Type B pancreatic cell (in vitro differentiated cells): ENCODE measurements at regions not wholly inside any gene's neighbourhood (a gene's known extent, or its start where the extent isn't known, plus 50 kb on each side); places are given as distances from the start of the nearest gene placed in this dataset.

ENCODE experiments used
- DNase-seq: peaks from one replicate; pipeline ENCODE4 v3.0.0; 2021; ENCODE audit warnings: mixed read lengths; ENCODE audit not compliant: unreplicated experiment; ENCODE audit errors: extremely low spot score
- H3K27ac Mint-ChIP-seq: 2 replicates; pipeline ENCODE4 v1.8.0; 2021; ENCODE audit warnings: mild to moderate bottlenecking, mixed read lengths
- H3K27me3 Mint-ChIP-seq: 2 replicates; pipeline ENCODE4 v1.8.0; 2021; ENCODE audit warnings: mixed read lengths
- H3K36me3 Mint-ChIP-seq: 2 replicates; pipeline ENCODE4 v1.8.0; 2021; ENCODE audit warnings: mixed read lengths
- H3K4me1 Mint-ChIP-seq: one replicate; pipeline ENCODE4 v1.8.0; 2021; ENCODE audit warnings: mixed read lengths; ENCODE audit not compliant: unreplicated experiment
- H3K4me3 Mint-ChIP-seq: 2 replicates; pipeline ENCODE4 v1.8.0; 2021; ENCODE audit warnings: mild to moderate bottlenecking, mixed read lengths
- H3K9me3 Mint-ChIP-seq: 2 replicates; pipeline ENCODE4 v1.8.0; 2021; ENCODE audit warnings: mixed read lengths
- TF ChIP-seq, protein P1 (sequence below): fragments of 200-600 bp; sonication (generic); conservative IDR thresholded peaks from 2 replicates; pipeline ENCODE4 v1.5.0; 2021; ENCODE audit warnings: antibody characterized with exemption, mild to moderate bottlenecking

DNA sequence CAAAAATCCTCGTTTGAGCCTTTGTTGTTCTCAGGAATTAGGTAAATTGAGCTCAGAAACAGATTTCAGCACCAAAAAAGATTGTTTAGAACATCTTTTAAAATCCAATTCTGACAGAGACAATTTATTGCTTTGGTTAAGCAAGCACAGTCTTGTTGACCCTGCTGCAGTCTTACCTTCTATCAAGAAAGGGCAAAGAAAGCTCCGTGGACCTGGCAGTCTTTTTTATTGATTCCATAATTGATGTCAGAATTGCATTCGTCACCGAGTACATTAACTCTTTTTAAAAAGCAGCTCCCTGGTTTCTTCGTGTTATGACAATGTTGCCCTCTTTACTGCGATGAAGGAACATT, 334.8 kb downstream of the FGFR2 start:
- peak overlapping the region; percentile 54 for H3K27ac Mint-ChIP-seq
- peaks cover 15% of the 10 kb centered on the region for H3K9me3 Mint-ChIP-seq
- no peaks in the 10 kb centered on the region for H3K36me3 Mint-ChIP-seq
- no peak for DNase-seq
- TF ChIP-seq, protein P1, sequence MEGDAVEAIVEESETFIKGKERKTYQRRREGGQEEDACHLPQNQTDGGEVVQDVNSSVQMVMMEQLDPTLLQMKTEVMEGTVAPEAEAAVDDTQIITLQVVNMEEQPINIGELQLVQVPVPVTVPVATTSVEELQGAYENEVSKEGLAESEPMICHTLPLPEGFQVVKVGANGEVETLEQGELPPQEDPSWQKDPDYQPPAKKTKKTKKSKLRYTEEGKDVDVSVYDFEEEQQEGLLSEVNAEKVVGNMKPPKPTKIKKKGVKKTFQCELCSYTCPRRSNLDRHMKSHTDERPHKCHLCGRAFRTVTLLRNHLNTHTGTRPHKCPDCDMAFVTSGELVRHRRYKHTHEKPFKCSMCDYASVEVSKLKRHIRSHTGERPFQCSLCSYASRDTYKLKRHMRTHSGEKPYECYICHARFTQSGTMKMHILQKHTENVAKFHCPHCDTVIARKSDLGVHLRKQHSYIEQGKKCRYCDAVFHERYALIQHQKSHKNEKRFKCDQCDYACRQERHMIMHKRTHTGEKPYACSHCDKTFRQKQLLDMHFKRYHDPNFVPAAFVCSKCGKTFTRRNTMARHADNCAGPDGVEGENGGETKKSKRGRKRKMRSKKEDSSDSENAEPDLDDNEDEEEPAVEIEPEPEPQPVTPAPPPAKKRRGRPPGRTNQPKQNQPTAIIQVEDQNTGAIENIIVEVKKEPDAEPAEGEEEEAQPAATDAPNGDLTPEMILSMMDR = no peak
- no peaks in the 10 kb centered on the region for H3K27me3 Mint-ChIP-seq
- peaks cover 23% of the 10 kb centered on the region for H3K4me1 Mint-ChIP-seq
- peak overlapping the region; percentile 26 for H3K4me3 Mint-ChIP-seq

DNA sequence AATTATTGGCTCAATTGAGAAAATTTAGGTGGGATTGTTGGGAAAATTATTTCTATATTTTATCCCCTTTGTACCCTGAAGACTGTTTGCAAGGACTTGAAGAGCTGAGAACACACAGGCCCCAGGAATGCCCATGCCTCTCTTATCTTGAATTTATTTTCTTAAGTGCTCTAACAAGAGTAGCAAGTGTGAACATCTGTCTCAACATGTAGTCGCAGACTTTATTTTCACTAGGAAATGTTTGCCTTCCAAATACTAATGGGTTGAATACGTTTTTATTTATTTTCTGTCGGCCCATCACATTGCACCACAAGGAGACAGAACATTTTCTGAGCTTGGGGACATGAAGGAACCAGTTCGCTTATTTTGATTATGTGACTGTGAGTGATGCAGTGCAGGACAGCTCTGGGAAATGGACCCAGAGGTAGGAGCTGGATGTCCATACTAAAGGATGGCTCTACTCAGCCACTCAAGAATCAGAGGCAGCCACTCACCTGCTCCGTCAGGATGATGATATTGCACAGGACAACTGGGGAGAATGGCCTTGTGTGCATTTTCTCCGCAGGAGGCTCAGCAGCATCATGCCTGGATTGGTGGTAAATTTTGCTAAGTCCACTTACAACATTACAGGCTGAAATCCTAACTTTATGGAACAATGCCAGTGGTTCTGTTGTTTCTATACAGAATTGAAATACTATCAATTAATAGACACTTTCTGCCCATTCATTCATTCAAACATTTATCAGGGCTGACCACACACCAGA, 332.7 kb downstream of the FGFR2 start:
- peaks cover 23% of the 10 kb centered on the region for H3K4me1 Mint-ChIP-seq
- peaks cover 6% of the 10 kb centered on the region for H3K9me3 Mint-ChIP-seq
- H3K36me3 Mint-ChIP-seq = no peaks in the 10 kb centered on the region
- no peak for DNase-seq
- peaks cover 5% of the 10 kb centered on the region for H3K27me3 Mint-ChIP-seq
- no peak overlapping the region for H3K4me3 Mint-ChIP-seq
- TF ChIP-seq, protein P1 = no peak
- H3K27ac Mint-ChIP-seq = no peak overlapping the region

DNA sequence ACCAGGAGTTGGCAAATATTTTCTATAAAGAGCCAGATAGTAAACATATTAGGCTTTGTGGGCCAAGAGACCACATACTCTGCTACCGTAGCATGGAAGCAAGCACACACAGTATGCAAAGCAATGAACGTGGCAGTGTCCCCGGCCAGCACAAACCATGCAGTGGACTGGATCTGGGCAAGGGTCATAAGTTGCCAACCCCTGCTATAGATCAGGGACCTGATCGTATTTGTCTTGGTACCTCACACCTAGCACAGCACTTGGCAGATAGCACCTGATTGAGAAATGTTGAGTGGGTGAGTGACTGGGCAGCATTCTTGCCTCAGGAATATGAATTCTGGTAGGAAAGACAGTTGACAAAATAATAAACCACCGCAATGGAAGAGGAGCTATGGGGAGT, 331.9 kb downstream of the FGFR2 start:
- Mint-ChIP-seq H3K9me3 (peaks cover 6% of the 10 kb centered on the region), H3K36me3 (no peaks in the 10 kb centered on the region), H3K4me3 (no peak overlapping the region), H3K27me3 (peaks cover 5% of the 10 kb centered on the region), H3K27ac (no peak overlapping the region), H3K4me1 (peaks cover 23% of the 10 kb centered on the region)
- TF ChIP-seq, protein P1 = no peak
- DNase-seq = no peak

DNA sequence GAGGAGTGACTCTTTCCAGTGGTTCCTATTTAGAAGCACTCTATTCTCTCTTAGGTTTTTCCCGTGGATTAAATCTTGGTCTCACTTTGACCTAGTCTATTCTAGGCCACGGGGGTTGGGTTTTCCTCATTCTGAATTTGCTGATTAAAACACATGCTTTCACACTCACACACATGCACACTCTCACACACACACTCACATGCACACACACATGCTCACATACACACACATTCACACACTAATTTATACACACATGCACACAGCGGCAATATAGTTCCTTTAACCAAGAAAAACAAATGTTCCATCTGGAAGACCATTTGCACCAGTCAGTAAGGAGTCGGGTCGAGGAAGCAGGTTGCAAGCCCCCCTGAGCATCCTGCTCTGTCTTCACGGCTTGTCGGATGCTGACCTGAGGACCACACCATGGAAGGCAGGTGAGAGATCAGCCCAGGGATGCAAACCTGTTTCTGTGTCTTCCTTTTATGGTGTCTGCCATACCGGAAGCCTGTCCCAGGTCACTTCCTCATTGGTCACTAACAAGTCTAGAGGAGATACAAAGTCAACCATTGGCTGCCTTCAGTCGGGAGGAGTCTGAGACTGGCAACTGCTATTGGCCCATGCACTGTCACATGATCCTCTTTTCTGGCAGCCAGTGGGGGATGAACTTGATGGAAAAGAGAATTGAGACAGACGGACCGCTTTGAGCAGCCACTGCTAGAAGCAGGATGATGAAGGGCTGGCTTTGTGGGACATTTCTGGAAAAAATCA, 330.8 kb downstream of the FGFR2 start:
- H3K27ac Mint-ChIP-seq = no peak overlapping the region
- H3K36me3 Mint-ChIP-seq = no peaks in the 10 kb centered on the region
- TF ChIP-seq, protein P1 = no peak
- peaks cover 6% of the 10 kb centered on the region for H3K9me3 Mint-ChIP-seq
- peaks cover 5% of the 10 kb centered on the region for H3K27me3 Mint-ChIP-seq
- peaks cover 22% of the 10 kb centered on the region for H3K4me1 Mint-ChIP-seq
- no peak for DNase-seq
- H3K4me3 Mint-ChIP-seq = no peak overlapping the region

GRCh38 chr10:121268363-121268762, 329.9 kb downstream of the FGFR2 start:
- DNase-seq = no peak
- peaks cover 6% of the 10 kb centered on the region for H3K9me3 Mint-ChIP-seq
- no peaks in the 10 kb centered on the region for H3K36me3 Mint-ChIP-seq
- H3K27me3 Mint-ChIP-seq = peaks cover 5% of the 10 kb centered on the region
- no peak overlapping the region for H3K27ac Mint-ChIP-seq
- TF ChIP-seq, protein P1 = no peak
- no peak overlapping the region for H3K4me3 Mint-ChIP-seq
- H3K4me1 Mint-ChIP-seq = peaks cover 14% of the 10 kb centered on the region
